WTC11 (cell line): ENCODE measurements at regions not wholly inside any gene's neighbourhood (a gene's known extent, or its start where the extent isn't known, plus 50 kb on each side); places are given as distances from the start of the nearest gene placed in this dataset.

Source experiments
- ATAC-seq: fragments of 200-7000 bp; cut with Tn5 transposase; 2 replicates; pipeline ENCODE4 v1.10.0; 2021; ENCODE audit warnings: mild to moderate bottlenecking, moderate library complexity
- CTCF ChIA-PET: fragments of 300-600 bp; sonication (Branson Sonifier 250); formaldehyde crosslinking; loops from one replicate; lab custom pipeline; 2021; ENCODE audit warnings: antibody characterized with exemption; lab: Charles Lee
- POLR2A ChIA-PET: fragments of 350-600 bp; sonication (Branson Sonifier 250); formaldehyde crosslinking; loops from one replicate; lab custom pipeline; 2021; ENCODE audit warnings: antibody characterized with exemption; lab: Charles Lee
- DNase-seq: peaks from one replicate; pipeline ENCODE4 v3.0.0; 2021; ENCODE audit warnings: low spot score
- H3K27ac Mint-ChIP-seq: 2 replicates; pipeline ENCODE4 v1.8.0; 2021; ENCODE audit warnings: mixed read lengths
- H3K27me3 Mint-ChIP-seq: 2 replicates; pipeline ENCODE4 v1.8.0; 2021; ENCODE audit warnings: low read depth, mild to moderate bottlenecking, moderate library complexity, mixed read lengths
- H3K36me3 Mint-ChIP-seq: 2 replicates; pipeline ENCODE4 v1.8.0; 2021; ENCODE audit warnings: mixed read lengths
- H3K4me1 Mint-ChIP-seq: 2 replicates; pipeline ENCODE4 v1.8.0; 2022; ENCODE audit warnings: mixed read lengths
- H3K4me3 Mint-ChIP-seq: 2 replicates; pipeline ENCODE4 v1.8.0; 2021; ENCODE audit warnings: mild to moderate bottlenecking, moderate library complexity, mixed read lengths
- H3K9me3 Mint-ChIP-seq: 2 replicates; pipeline ENCODE4 v1.8.0; 2021; ENCODE audit warnings: mixed read lengths
- ATF1 ChIP-seq: sonication (generic); formaldehyde crosslinking; IDR thresholded peaks from 2 replicates; pipeline ENCODE4 v1.8.1; 2023; ENCODE audit warnings: mild to moderate bottlenecking, moderate library complexity, missing genetic modification reagents
- ATF2 ChIP-seq: sonication (generic); formaldehyde crosslinking; IDR thresholded peaks from 2 replicates; pipeline ENCODE4 v1.8.1; 2022; ENCODE audit warnings: low read depth, missing genetic modification reagents, borderline replicate concordance
- CBFB ChIP-seq: sonication (generic); formaldehyde crosslinking; IDR thresholded peaks from 2 replicates; pipeline ENCODE4 v1.8.1; 2022; ENCODE audit warnings: mild to moderate bottlenecking, low read depth, missing genetic modification reagents
- CTCF ChIP-seq: fragments of 200-600 bp; IDR thresholded peaks from 2 replicates; pipeline ENCODE4 v1.8.0; 2022; ENCODE audit warnings: antibody characterized with exemption
- E2F5 ChIP-seq: sonication (generic); formaldehyde crosslinking; IDR thresholded peaks from 2 replicates; pipeline ENCODE4 v1.8.1; 2022; ENCODE audit warnings: mild to moderate bottlenecking, moderate library complexity, missing genetic modification reagents
- ETV6 ChIP-seq: sonication (generic); formaldehyde crosslinking; IDR thresholded peaks from 2 replicates; pipeline ENCODE4 v1.8.1; 2022; ENCODE audit warnings: mild to moderate bottlenecking, missing genetic modification reagents
- MXD4 ChIP-seq: fragments of 250-450 bp; sonication (Bioruptor Pico); IDR thresholded peaks from 2 replicates; pipeline ENCODE4 v1.8.0; 2021; ENCODE audit warnings: mild to moderate bottlenecking, moderate library complexity, borderline replicate concordance
- NR2C2 ChIP-seq: sonication (generic); formaldehyde crosslinking; IDR thresholded peaks from 2 replicates; pipeline ENCODE4 v1.8.0; 2022; ENCODE audit warnings: mild to moderate bottlenecking, missing genetic modification reagents
- NR3C1 ChIP-seq: sonication (generic); formaldehyde crosslinking; conservative IDR thresholded peaks from 2 replicates; pipeline ENCODE4 v1.8.1; 2023; ENCODE audit warnings: low read depth, mild to moderate bottlenecking, missing genetic modification reagents
- TP53 ChIP-seq: sonication (generic); formaldehyde crosslinking; IDR thresholded peaks from 2 replicates; pipeline ENCODE4 v1.8.1; 2023; ENCODE audit warnings: mild to moderate bottlenecking, missing genetic modification reagents
- ZNF281 ChIP-seq: sonication (generic); formaldehyde crosslinking; IDR thresholded peaks from 2 replicates; pipeline ENCODE4 v1.8.0; 2023; ENCODE audit warnings: mild to moderate bottlenecking, missing genetic modification reagents
- ZNF512 ChIP-seq: sonication (generic); formaldehyde crosslinking; IDR thresholded peaks from 2 replicates; pipeline ENCODE4 v1.8.1; 2022; ENCODE audit warnings: missing genetic modification reagents, borderline replicate concordance

GRCh38 chr7:116122972-116123595 is 87.3 kb upstream of the TES start:
- peaks cover 6% of the 10 kb centered on the region for H3K9me3 Mint-ChIP-seq
- TF ChIP-seq CTCF (peak; percentile 46; the same call in 1 of the 2 replicates), ZNF512 (CRISPR knock-in tag) (no peak), ZNF281 (CRISPR knock-in tag) (no peak)
- H3K4me3 Mint-ChIP-seq: no peak overlapping the region
- no peak overlapping the region for H3K27ac Mint-ChIP-seq
- ChIA-PET POLR2A (no interaction called here), CTCF (interaction anchor here (1.7 kb wide), 1 partner anchor 11 kb away, joined by 7 read pairs; no protein-coding TSS in a partner anchor)
- no peaks in the 10 kb centered on the region for H3K27me3 Mint-ChIP-seq
- no peaks in the 10 kb centered on the region for H3K4me1 Mint-ChIP-seq
- DNase-seq: no peak
- H3K36me3 Mint-ChIP-seq: peaks cover 5% of the 10 kb centered on the region
- ATAC-seq: peak; percentile 47

GRCh38 chr7:116128139-116128538 is 82.2 kb upstream of the TES start:
- peaks cover 17% of the 10 kb centered on the region for H3K9me3 Mint-ChIP-seq
- TF ChIP-seq MXD4 (no peak), NR2C2 (CRISPR knock-in tag) (no peak), NR3C1 (CRISPR knock-in tag) (no peak)
- no peaks in the 10 kb centered on the region for H3K27me3 Mint-ChIP-seq
- no peak overlapping the region for H3K4me3 Mint-ChIP-seq
- ATAC-seq (no peak), DNase-seq (no peak)
- POLR2A ChIA-PET: no interaction called here
- H3K36me3 Mint-ChIP-seq: peaks cover 8% of the 10 kb centered on the region
- H3K4me1 Mint-ChIP-seq: no peaks in the 10 kb centered on the region
- H3K27ac Mint-ChIP-seq: no peak overlapping the region
- CTCF ChIA-PET: no interaction called here

GRCh38 chr7:116135306-116135705 is 75.0 kb upstream of the TES start:
- no peaks in the 10 kb centered on the region for H3K4me1 Mint-ChIP-seq
- no peak for TF ChIP-seq TP53 (CRISPR knock-in tag)
- TF ChIP-seq ATF2 (CRISPR knock-in tag): no peak
- no peak for TF ChIP-seq ETV6 (CRISPR knock-in tag)
- TF ChIP-seq MXD4: no peak
- TF ChIP-seq CBFB (CRISPR knock-in tag): no peak
- TF ChIP-seq E2F5 (CRISPR knock-in tag): no peak
- TF ChIP-seq ATF1: no peak
- no peak overlapping the region for H3K4me3 Mint-ChIP-seq
- ChIA-PET POLR2A (no interaction called here), CTCF (interaction anchor here (1.4 kb wide), 1 partner anchor 36 kb away, joined by 3 read pairs; no protein-coding TSS in a partner anchor)
- H3K27ac Mint-ChIP-seq: no peak overlapping the region
- ATAC-seq: no peak
- no peaks in the 10 kb centered on the region for H3K27me3 Mint-ChIP-seq
- no peak for DNase-seq
- H3K9me3 Mint-ChIP-seq: no peaks in the 10 kb centered on the region
- H3K36me3 Mint-ChIP-seq: no peaks in the 10 kb centered on the region
